Prostate gland (tissue), 2 donors: ENCODE measurements at regions not wholly inside any gene's neighbourhood (a gene's known extent, or its start where the extent isn't known, plus 50 kb on each side); places are given as distances from the start of the nearest gene placed in this dataset.
"Not testable (repeated sequence)": the region's sequence is repeated elsewhere in the genome, so short reads cannot be mapped to it uniquely, and the experiment has no call there.

Experiments used
- DNase-seq: peaks from one replicate; pipeline ENCODE4 v3.0.0-alpha.2; 2019; ENCODE audit warnings: low spot score
- H3K27ac ChIP-seq, 2 donors: fragments of 200-600 bp; sonication (generic); 2 replicates each; pipeline ENCODE4 v1.5.1; 2017 to 2019
- H3K27me3 ChIP-seq: fragments of 200-600 bp; sonication (generic); replicated peaks from 2 replicates; pipeline ENCODE4 v1.5.1; 2019; ENCODE audit not compliant: insufficient read depth
- H3K36me3 ChIP-seq, 2 donors: fragments of 200-600 bp; sonication (generic); 1 replicate in 1 of 2; 2 replicates in 1 of 2; pipeline versions ENCODE4 v1.5.1 to v1.8.1; 2017 to 2019
- H3K4me1 ChIP-seq: fragments of 200-600 bp; sonication (generic); replicated peaks from 2 replicates; pipeline ENCODE4 v1.5.1; 2019
- H3K4me3 ChIP-seq, 2 donors: fragments of 200-600 bp; sonication (generic); 2 replicates each; pipeline ENCODE4 v1.5.1; 2017 to 2019
- H3K9me3 ChIP-seq: fragments of 200-600 bp; sonication (generic); 2 replicates; pipeline ENCODE4 v1.5.1; 2017
- CTCF ChIP-seq, 4 experiments: fragments of 200-600 bp in 2 of 4; fragments of 450-650 bp in 2 of 4; sonication (generic) in 2 of 4; IDR thresholded peaks; 1 replicate in 3 of 4; 2 replicates in 1 of 4; pipeline ENCODE4 v1.5.1; 2016 to 2019; ENCODE audit warnings: antibody characterized with exemption in 4 of 4, mild to moderate bottlenecking in 2 of 4, moderate library complexity in 2 of 4
- POLR2A ChIP-seq: fragments of 450-650 bp; IDR thresholded peaks from one replicate; pipeline ENCODE4 v1.6.1; 2016; ENCODE audit warnings: antibody characterized with exemption, mild to moderate bottlenecking
- POLR2AphosphoS5 ChIP-seq: sonication (generic); formaldehyde crosslinking; IDR thresholded peaks from one replicate; pipeline ENCODE4 v1.6.1; 2017; ENCODE audit warnings: antibody characterized with exemption
- WGBS: methylation state at CpG from one replicate; pipeline ENCODE4 v1.1.5; 2018; 5-methylcytosine and 5-hydroxymethylcytosine counted together
- intact Hi-C: fragments of 100-400 bp; cut with DNase I; formaldehyde crosslinking; loops from one replicate; pipeline ENCODE4 v1.14.2; 2022

DNA sequence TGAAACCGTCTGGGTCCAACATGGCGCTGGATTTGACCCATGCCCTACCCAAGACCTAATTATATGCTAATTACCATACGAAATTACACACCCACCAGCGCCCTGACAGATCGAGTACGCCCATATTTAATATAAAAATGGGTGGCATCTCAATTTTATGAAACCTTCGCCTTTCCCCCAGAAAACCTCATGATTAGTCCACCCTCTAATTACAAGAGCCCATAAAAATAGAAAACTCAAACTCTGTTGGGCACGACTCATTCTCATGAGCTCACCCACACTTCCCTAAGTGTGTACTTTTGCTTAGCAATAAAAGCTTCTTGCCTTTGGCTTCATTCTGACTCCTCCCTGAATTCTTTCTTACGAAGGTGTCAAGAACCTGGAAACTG is 136.4 kb downstream of the OR2B2 start:
- H3K4me3 ChIP-seq: no peak overlapping the region
- TF ChIP-seq POLR2A: no peak
- H3K27ac ChIP-seq: no peak overlapping the region
- no peaks in the 10 kb centered on the region for H3K27me3 ChIP-seq
- DNase-seq: no peak
- no peaks in the 10 kb centered on the region for H3K9me3 ChIP-seq
- H3K36me3 ChIP-seq: no peaks in the 10 kb centered on the region
- intact Hi-C loops: no loop called here
- WGBS: 86% methylated on average over 9 of the region's 9 CpGs
- no peaks in the 10 kb centered on the region for H3K4me1 ChIP-seq

DNA sequence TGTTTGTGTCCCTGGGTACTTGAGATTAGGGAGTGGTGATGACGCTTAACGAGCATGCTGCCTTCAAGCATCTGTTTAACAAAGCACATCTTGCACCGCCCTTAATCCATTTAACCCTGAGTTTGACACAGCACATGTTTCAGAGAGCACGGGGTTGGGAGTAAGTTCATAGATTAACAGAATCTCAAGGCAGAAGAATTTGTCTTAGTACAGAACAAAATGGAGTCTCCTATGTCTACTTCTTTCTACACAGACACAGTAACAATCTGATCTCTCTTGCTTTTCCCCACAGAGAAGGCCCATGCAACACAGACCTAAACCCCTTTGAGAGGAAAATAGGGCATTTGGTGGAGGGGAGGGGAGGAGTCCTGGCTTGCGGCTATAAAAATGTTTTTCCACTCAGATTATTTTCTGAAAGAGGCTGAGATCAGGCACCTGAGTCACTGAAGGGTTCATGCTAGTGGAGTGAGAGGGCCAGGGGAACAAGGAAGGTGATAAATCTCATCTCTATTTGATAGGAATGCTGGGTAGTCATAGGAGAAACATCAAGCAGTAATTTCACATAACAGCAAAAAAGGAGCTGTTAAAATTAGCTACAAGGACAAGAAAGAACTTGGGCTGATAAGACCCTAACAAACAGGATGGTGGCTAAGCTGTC is 136.9 kb downstream of the OR2B2 start:
- intact Hi-C loops, H3K27me3 ChIP-seq: not testable (repeated sequence)
- WGBS: 87% methylated on average over 5 of the region's 5 CpGs

GRCh38 chr6:27774264-27774600 is 138.0 kb downstream of the OR2B2 start:
- H3K36me3 ChIP-seq, H3K4me1 ChIP-seq, DNase-seq, H3K4me3 ChIP-seq, H3K27ac ChIP-seq, H3K9me3 ChIP-seq, H3K27me3 ChIP-seq: not testable (repeated sequence)
- WGBS: 91% methylated on average over 8 of the region's 8 CpGs
- intact Hi-C loops: loop anchor here (5.0 kb wide), 1 partner anchor 123 kb away; no protein-coding TSS in a partner anchor

More for the DNA sequence above, 136.9 kb downstream of the OR2B2 start:
- H3K27ac ChIP-seq, DNase-seq, H3K36me3 ChIP-seq, H3K4me3 ChIP-seq, H3K9me3 ChIP-seq, H3K4me1 ChIP-seq: not testable (repeated sequence)

DNA sequence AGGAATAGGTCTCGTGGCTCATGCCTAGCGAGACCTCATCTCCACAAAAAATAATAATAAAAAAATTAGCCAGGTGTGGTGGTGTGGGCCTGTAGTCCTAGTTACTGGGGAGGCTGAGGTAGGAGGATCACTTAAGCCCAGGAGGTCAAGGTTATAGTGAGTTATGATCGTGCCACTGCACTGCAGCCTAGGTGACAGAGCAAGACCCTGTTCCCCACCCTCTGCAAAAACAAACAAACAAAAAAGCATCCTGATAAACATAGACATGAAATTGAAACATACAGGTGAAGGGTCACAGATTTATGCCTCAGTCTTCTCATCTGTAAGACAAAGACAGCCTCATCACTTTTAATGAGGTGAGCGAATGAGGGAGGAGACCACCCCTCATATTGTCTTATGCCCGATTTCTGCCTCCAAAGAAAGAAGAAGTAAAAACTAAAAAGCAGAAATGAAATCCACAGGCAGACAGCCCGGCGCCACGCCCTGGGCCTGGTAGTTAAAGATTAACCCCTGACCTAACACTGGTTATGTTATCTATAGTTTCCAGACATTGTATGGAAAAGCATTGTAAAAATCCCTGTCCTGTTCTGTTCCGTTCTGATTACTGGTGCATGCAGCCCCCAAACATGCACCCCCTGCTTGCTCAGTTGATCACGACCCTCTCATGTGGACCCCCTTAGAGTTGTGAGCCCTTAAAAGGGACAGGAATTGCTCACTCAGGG is 138.5 kb downstream of the OR2B2 start:
- intact Hi-C loops: loop anchor here (5.0 kb wide), 1 partner anchor 124 kb away; no protein-coding TSS in a partner anchor
- H3K36me3 ChIP-seq, DNase-seq, H3K9me3 ChIP-seq, H3K27me3 ChIP-seq, H3K4me3 ChIP-seq, H3K4me1 ChIP-seq, H3K27ac ChIP-seq: not testable (repeated sequence)
- 86% methylated on average over 10 of the region's 10 CpGs for WGBS

GRCh38 chr6:27772261-27773001 is 139.8 kb downstream of the OR2B2 start:
- Histone ChIP-seq H3K36me3 (no peaks in the 10 kb centered on the region), H3K4me3 (no peak overlapping the region), H3K9me3 (no peaks in the 10 kb centered on the region), H3K27ac (no peak overlapping the region), H3K27me3 (no peaks in the 10 kb centered on the region), H3K4me1 (no peaks in the 10 kb centered on the region)
- peak; percentile 50 to 87 (median 80) for TF ChIP-seq CTCF (IDR thresholded peaks at IDR 0.05)
- no peak for TF ChIP-seq POLR2A
- peak; percentile 66 for TF ChIP-seq POLR2AphosphoS5
- 14% methylated on average over 33 of the region's 33 CpGs for WGBS
- intact Hi-C loops: loop anchor here (5.0 kb wide), 1 partner anchor 125 kb away; no protein-coding TSS in a partner anchor
- peak; percentile 81 for DNase-seq

DNA sequence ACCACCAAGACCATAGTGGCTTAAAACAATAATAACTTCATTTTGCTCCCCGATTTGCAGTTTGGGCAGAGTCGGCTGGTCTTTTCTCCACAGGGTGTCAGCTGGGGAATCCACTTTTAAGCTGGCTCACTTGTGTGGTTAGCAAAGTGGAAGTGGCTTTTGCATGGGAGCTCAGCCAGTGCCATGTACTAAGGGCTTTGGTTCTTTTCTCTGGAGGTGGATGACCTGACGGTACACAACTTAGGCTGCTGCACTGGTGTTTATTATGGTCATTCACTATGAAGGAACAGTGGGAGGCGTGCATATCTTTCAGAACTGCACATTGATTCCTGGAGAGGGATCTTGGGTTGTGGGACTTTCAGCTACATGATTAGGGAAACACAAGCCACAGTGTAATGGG is 141.0 kb downstream of the OR2B2 start:
- H3K4me3 ChIP-seq: no peak overlapping the region
- DNase-seq: no peak
- intact Hi-C loops: loop anchor here (5.0 kb wide), 1 partner anchor 126 kb away; no protein-coding TSS in a partner anchor
- H3K9me3 ChIP-seq: no peaks in the 10 kb centered on the region
- 67% methylated on average over 4 of the region's 4 CpGs for WGBS
- no peaks in the 10 kb centered on the region for H3K4me1 ChIP-seq
- no peaks in the 10 kb centered on the region for H3K36me3 ChIP-seq
- no peak for TF ChIP-seq POLR2A
- TF ChIP-seq POLR2AphosphoS5: no peak
- TF ChIP-seq CTCF (IDR thresholded peaks at IDR 0.05): no peak
- H3K27ac ChIP-seq: no peak overlapping the region
- H3K27me3 ChIP-seq: no peaks in the 10 kb centered on the region
